GM12891 (cell line): ENCODE measurements at regions not wholly inside any gene's neighbourhood (a gene's known extent, or its start where the extent isn't known, plus 50 kb on each side); places are given as distances from the start of the nearest gene placed in this dataset.

Experiments
- PAX5 ChIP-seq: IDR thresholded peaks from 2 replicates; pipeline ENCODE4 v1.6.1; 2011; ENCODE audit warnings: low read length, moderate library complexity, mild to moderate bottlenecking; ENCODE audit not compliant: insufficient read depth, severe bottlenecking
- POLR2A ChIP-seq: IDR thresholded peaks from 2 replicates; pipeline ENCODE4 v1.6.1; 2011; ENCODE audit warnings: low read depth, low read length, control low read depth
- POLR2AphosphoS5 ChIP-seq: IDR thresholded peaks from 2 replicates; pipeline ENCODE4 v1.6.1; 2011; ENCODE audit warnings: low read depth, low read length, control low read depth
- POU2F2 ChIP-seq: IDR thresholded peaks from 2 replicates; pipeline ENCODE4 v1.6.1; 2011; ENCODE audit warnings: low read depth, mild to moderate bottlenecking, control low read depth, low read length, moderate library complexity
- SPI1 ChIP-seq: IDR thresholded peaks from 2 replicates; pipeline ENCODE4 v1.6.1; 2011; ENCODE audit warnings: low read depth, low read length, control low read depth
- TAF1 ChIP-seq: IDR thresholded peaks from 2 replicates; pipeline ENCODE4 v1.6.1; 2011; ENCODE audit warnings: low read depth, low read length, control low read depth

- TF ChIP-seq POLR2A (no peak), TAF1 (no peak), POLR2AphosphoS5 (no peak), SPI1 (no peak), PAX5 (no peak), POU2F2 (no peak)
Measured at GRCh38 chr7:145957160-145957890, 159.3 kb upstream of the CNTNAP2 start.
